ENCODE measurements at regions not wholly inside any gene's neighbourhood (a gene's known extent, or its start where the extent isn't known, plus 50 kb on each side); places are given as distances from the start of the nearest gene placed in this dataset.

- H3K4me3 ChIP-seq (ENCODE audit: low read depth in 2 of 2, low read length in 2 of 2), result no peak overlapping the region
- H3K36me3 ChIP-seq (ENCODE audit: control insufficient read depth, insufficient read depth, low read length), result no peaks in the 10 kb centered on the region
- no peak for TF ChIP-seq REST (IDR thresholded peaks at IDR 0.05; ENCODE audit: insufficient read depth in 1 of 2, low read depth in 2 of 2, low read length in 1 of 2)
- no peak for TF ChIP-seq SIN3A (IDR thresholded peaks at IDR 0.05; ENCODE audit: borderline replicate concordance, insufficient read depth, low read depth, low read length)
- H3K27me3 ChIP-seq (ENCODE audit: control insufficient read depth, insufficient read depth, low read length), result no peaks in the 10 kb centered on the region
- H3K4me1 ChIP-seq (ENCODE audit: control insufficient read depth, insufficient read depth, low read length), result no peaks in the 10 kb centered on the region
- no peak overlapping the region for H3K27ac ChIP-seq (ENCODE audit: low read length)
- CTCF ChIA-PET, result no interaction called here
- H3K9me3 ChIP-seq (ENCODE audit: control insufficient read depth, insufficient read depth, low read depth, low read length), result no peaks in the 10 kb centered on the region
- in situ Hi-C loops (cut with HindIII; ENCODE audit: low pct_unique_long_range_greater_than_20kb, low sequenced_read_pairs), result no loop called here
- intact Hi-C loops (cut with micrococcal nuclease; ENCODE audit: unreplicated experiment), result no loop called here
- no peak for ATAC-seq
- BruUV-seq (replicated peaks), result no TSS peak
- POLR2A ChIA-PET, result no interaction called here
- DNase-seq (ENCODE audit: low read depth, low spot score), result no peak
Observed at GRCh38 chr9:11551106-11551505, 938.3 kb upstream of the PTPRD start.

- ATAC-seq (no peak), DNase-seq (ENCODE audit: low read depth, low spot score) (no peak)
- in situ Hi-C loops (cut with HindIII; ENCODE audit: low pct_unique_long_range_greater_than_20kb, low sequenced_read_pairs) (no loop called here), intact Hi-C loops (cut with micrococcal nuclease; ENCODE audit: unreplicated experiment) (no loop called here)
- TF ChIP-seq POLR2AphosphoS5 (IDR thresholded peaks at IDR 0.05; ENCODE audit: low read depth, low read length) (no peak), CTCF (IDR thresholded peaks at IDR 0.05) (no peak), TCF7L2 (IDR thresholded peaks at IDR 0.05; ENCODE audit: low read depth, low read length) (no peak), REST (IDR thresholded peaks at IDR 0.05; ENCODE audit: insufficient read depth in 1 of 2, low read depth in 2 of 2, low read length in 1 of 2) (no peak), SIN3A (IDR thresholded peaks at IDR 0.05; ENCODE audit: borderline replicate concordance, insufficient read depth, low read depth, low read length) (no peak)
- no peaks in the 10 kb centered on the region for H3K36me3 ChIP-seq (ENCODE audit: control insufficient read depth, insufficient read depth, low read length)
- CTCF ChIA-PET, result no interaction called here
- no TSS peak for BruUV-seq (replicated peaks)
- no peaks in the 10 kb centered on the region for H3K27me3 ChIP-seq (ENCODE audit: control insufficient read depth, insufficient read depth, low read length)
- POLR2A ChIA-PET, result no interaction called here
- H3K27ac ChIP-seq (ENCODE audit: low read length), result no peak overlapping the region
- H3K9me3 ChIP-seq (ENCODE audit: control insufficient read depth, insufficient read depth, low read depth, low read length), result no peaks in the 10 kb centered on the region
- H3K4me1 ChIP-seq (ENCODE audit: control insufficient read depth, insufficient read depth, low read length), result no peaks in the 10 kb centered on the region
- H3K4me3 ChIP-seq (ENCODE audit: low read depth in 2 of 2, low read length in 2 of 2), result no peak overlapping the region
Observed at GRCh38 chr9:11558043-11558442, 945.2 kb upstream of the PTPRD start.

Measured in Panc1 (cell line).